ENCODE measurements at regions not wholly inside any gene's neighbourhood (a gene's known extent, or its start where the extent isn't known, plus 50 kb on each side); places are given as distances from the start of the nearest gene placed in this dataset.
A peak's percentile ranks its signal among the peaks of the same experiment; 100 is the strongest.

- no peak for DNase-seq
Measured at GRCh38 chrX:43525901-43526610, 130.0 kb upstream of the MAOA start.

- DNase-seq: no peak
Measured at GRCh38 chrX:43526878-43527277, 129.2 kb upstream of the MAOA start.

GRCh38 chrX:43527801-43528200 is 128.3 kb upstream of the MAOA start:
- DNase-seq: no peak

- no peak for DNase-seq
Measured at GRCh38 chrX:43530837-43531236, 125.3 kb upstream of the MAOA start.

- no peak for DNase-seq
Measured at GRCh38 chrX:43540318-43540717, 115.8 kb upstream of the MAOA start.

GRCh38 chrX:43551590-43551989 is 104.5 kb upstream of the MAOA start:
- DNase-seq: no peak

- DNase-seq: peak; percentile 9
Measured at GRCh38 chrX:43552156-43552555, 103.9 kb upstream of the MAOA start.

GRCh38 chrX:43552703-43553102 is 103.4 kb upstream of the MAOA start:
- no peak for DNase-seq

GRCh38 chrX:43553257-43553656 is 102.8 kb upstream of the MAOA start:
- no peak for DNase-seq

GRCh38 chrX:43556207-43556606 is 99.9 kb upstream of the MAOA start:
- no peak for DNase-seq

- DNase-seq: peak; percentile 3
Measured at GRCh38 chrX:43557792-43558191, 98.3 kb upstream of the MAOA start.

GRCh38 chrX:43559644-43560043 is 96.5 kb upstream of the MAOA start:
- DNase-seq: no peak

GRCh38 chrX:43560247-43560946 is 95.7 kb upstream of the MAOA start:
- DNase-seq: no peak

- no peak for DNase-seq
Measured at GRCh38 chrX:43562372-43562771, 93.7 kb upstream of the MAOA start.

- DNase-seq: no peak
Measured at GRCh38 chrX:43564953-43565352, 91.1 kb upstream of the MAOA start.

- no peak for DNase-seq
Measured at GRCh38 chrX:43566170-43566569, 89.9 kb upstream of the MAOA start.

GRCh38 chrX:43573441-43574015 is 82.6 kb upstream of the MAOA start:
- DNase-seq: no peak

GRCh38 chrX:43580621-43581020 is 75.5 kb upstream of the MAOA start:
- DNase-seq: no peak

GRCh38 chrX:43581167-43581566 is 74.9 kb upstream of the MAOA start:
- no peak for DNase-seq

GRCh38 chrX:43581888-43582539 is 74.1 kb upstream of the MAOA start:
- DNase-seq: no peak

- no peak for DNase-seq
Measured at GRCh38 chrX:43582540-43582913, 73.6 kb upstream of the MAOA start.

GRCh38 chrX:43585922-43586321 is 70.2 kb upstream of the MAOA start:
- DNase-seq: no peak

- no peak for DNase-seq
Measured at GRCh38 chrX:43586830-43587229, 69.3 kb upstream of the MAOA start.

- no peak for DNase-seq
Measured at GRCh38 chrX:43589735-43590134, 66.4 kb upstream of the MAOA start.

Data from NCI-H226 (cell line).